Body of pancreas (tissue), 4 donors: ENCODE measurements at regions not wholly inside any gene's neighbourhood (a gene's known extent, or its start where the extent isn't known, plus 50 kb on each side); places are given as distances from the start of the nearest gene placed in this dataset.
A peak's percentile ranks its signal among the peaks of the same experiment; 100 is the strongest.

Experiments used
- ATAC-seq: fragments of 150-250 bp; one replicate; pipeline ENCODE4 v1.9.1; 2016
- DNase-seq, 4 donors: peaks; one replicate each; pipeline ENCODE4 v3.0.0-alpha.2; 2019
- H3K27ac ChIP-seq, 4 donors: fragments of 200-600 bp; sonication (generic); 1 replicate in 3 of 4; 2 replicates in 1 of 4; pipeline versions ENCODE4 v1.5.1 to v1.6.1; 2016 to 2019; ENCODE audit warnings: mild to moderate bottlenecking in 1 of 4, mixed read lengths in 1 of 4, moderate library complexity in 1 of 4
- H3K27me3 ChIP-seq, 2 donors: fragments of 200-600 bp; sonication (generic); one replicate each; pipeline ENCODE4 v1.6.0; 2016; ENCODE audit warnings: mild to moderate bottlenecking in 1 of 2
- H3K36me3 ChIP-seq, 2 donors: fragments of 200-600 bp; sonication (generic); replicated peaks in 1 of 2; 2 replicates each; pipeline ENCODE4 v1.5.1; 2016; ENCODE audit warnings: low read depth in 2 of 2; ENCODE audit not compliant: insufficient read depth in 1 of 2
- H3K4me1 ChIP-seq: fragments of 200-600 bp; sonication (generic); one replicate; pipeline ENCODE4 v1.6.0; 2016
- H3K4me3 ChIP-seq, 2 donors: fragments of 200-600 bp; sonication (generic); 1 replicate in 1 of 2; 2 replicates in 1 of 2; pipeline ENCODE4 v1.5.1; 2016 to 2019
- H3K9me3 ChIP-seq, 3 donors: fragments of 200-600 bp; sonication (generic); 1 replicate in 2 of 3; 2 replicates in 1 of 3; pipeline ENCODE4 v1.5.1; 2016
- POLR2A ChIP-seq, 3 donors: fragments of 450-650 bp; IDR thresholded peaks; one replicate each; pipeline ENCODE4 v1.6.1; 2016; ENCODE audit warnings: antibody characterized with exemption in 3 of 3, mild to moderate bottlenecking in 2 of 3
- WGBS, 2 donors: methylation state at CpG; one replicate each; pipeline ENCODE4 v1.1.5; 2017; 5-methylcytosine and 5-hydroxymethylcytosine counted together
- intact Hi-C: fragments of 100-400 bp; cut with DNase I; formaldehyde crosslinking; loops from one replicate; pipeline ENCODE4 v1.15.1; 2023
- TF ChIP-seq, protein P1 (sequence below), 7 experiments: fragments of 450-650 bp in 4 of 7; fragments of 200-600 bp in 3 of 7; sonication (generic) in 3 of 7; IDR thresholded peaks; one replicate each; pipeline ENCODE4 v1.5.1; 2016 to 2019; ENCODE audit warnings: antibody characterized with exemption in 7 of 7

DNA sequence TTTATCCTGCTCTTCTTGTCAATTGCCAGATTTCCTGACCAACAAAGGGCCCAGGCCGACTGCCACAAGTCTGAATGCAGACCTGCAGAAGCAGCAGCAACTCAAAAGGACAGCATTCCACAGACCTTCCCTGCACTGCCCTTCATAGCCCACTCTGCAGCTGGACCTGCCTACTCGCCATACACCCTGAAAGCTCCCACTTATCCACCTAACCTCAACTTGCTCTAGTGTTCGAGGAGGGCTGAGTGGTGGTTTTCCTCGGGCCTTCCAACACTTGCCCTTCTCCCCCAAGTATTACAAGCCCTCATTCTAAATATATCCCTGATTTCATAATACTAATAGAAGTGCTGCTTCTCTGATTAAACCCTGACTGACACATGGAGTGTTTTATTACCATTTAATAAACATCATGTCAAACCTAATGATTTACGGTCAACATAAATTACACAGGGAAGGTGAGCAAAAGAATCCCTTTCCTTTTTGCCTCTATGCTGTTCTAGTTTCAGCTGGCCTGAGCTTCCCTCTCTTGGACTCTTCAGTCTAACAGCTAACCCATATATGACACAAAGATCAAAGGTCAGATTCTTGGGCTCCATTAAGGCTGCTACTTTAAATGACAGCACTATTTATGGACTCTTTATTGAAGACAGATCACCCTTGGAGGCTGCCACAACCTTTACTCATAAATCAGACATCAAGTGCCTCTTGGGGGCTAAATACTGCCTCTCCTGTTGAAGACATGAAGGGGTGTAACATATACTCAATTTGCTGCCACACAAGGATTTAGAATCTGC, 1546.9 kb upstream of the TMEM132C start:
- intact Hi-C loops: no loop called here
- WGBS, 2 donors: 51 to 65% methylated on average over 5 of the region's 5 CpGs
- no peak for TF ChIP-seq POLR2A (IDR thresholded peaks at IDR 0.05)
- TF ChIP-seq, protein P1, sequence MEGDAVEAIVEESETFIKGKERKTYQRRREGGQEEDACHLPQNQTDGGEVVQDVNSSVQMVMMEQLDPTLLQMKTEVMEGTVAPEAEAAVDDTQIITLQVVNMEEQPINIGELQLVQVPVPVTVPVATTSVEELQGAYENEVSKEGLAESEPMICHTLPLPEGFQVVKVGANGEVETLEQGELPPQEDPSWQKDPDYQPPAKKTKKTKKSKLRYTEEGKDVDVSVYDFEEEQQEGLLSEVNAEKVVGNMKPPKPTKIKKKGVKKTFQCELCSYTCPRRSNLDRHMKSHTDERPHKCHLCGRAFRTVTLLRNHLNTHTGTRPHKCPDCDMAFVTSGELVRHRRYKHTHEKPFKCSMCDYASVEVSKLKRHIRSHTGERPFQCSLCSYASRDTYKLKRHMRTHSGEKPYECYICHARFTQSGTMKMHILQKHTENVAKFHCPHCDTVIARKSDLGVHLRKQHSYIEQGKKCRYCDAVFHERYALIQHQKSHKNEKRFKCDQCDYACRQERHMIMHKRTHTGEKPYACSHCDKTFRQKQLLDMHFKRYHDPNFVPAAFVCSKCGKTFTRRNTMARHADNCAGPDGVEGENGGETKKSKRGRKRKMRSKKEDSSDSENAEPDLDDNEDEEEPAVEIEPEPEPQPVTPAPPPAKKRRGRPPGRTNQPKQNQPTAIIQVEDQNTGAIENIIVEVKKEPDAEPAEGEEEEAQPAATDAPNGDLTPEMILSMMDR (IDR thresholded peaks at IDR 0.05): no peak
- Histone ChIP-seq H3K36me3 (no peaks in the 10 kb centered on the region), H3K27ac (no peak overlapping the region), H3K4me1 (no peaks in the 10 kb centered on the region), H3K9me3 (no peaks in the 10 kb centered on the region), H3K4me3 (no peak overlapping the region), H3K27me3 (no peaks in the 10 kb centered on the region)
- DNase-seq: no peak
- no peak for ATAC-seq

DNA sequence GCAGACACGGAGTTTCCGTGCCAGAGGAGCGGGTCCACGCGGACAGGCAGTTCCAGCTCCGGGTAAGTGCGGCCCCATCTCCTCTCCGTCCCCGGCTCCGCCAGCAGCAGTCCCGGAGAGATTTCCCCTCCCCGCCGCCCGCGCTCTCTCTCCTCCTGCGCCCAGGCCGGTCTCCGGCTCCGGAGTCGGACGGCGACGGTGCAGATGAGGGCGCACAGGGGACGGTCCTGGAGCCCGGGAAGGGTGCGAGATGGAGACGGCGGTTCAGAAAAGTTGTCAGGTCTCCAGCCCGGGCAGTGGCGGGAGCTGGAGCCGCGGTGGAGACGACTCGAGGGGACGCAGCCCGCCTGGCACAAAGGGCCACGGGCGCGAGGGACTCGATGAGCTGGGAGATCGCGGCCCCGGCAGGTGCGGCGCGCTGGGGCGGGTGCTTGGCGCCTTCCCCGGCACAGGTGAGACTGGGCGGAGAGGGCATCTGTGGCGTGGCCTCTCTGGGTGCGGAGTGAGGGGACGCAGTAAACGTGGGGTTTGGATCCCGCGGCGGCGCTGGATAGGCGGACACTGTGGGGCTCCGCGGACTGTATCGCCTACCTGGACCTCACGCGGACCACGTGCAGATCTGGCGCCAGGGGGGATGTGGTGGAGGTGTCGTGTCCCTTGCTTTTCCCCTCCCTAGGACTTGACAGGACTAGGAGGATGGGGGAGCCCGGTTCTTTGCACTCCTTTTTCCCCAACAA, 1540.3 kb upstream of the TMEM132C start:
- WGBS, 2 donors: 3% methylated on average over 69 of the region's 69 CpGs; no CpG with 5 or more reads in 1 of the 2 donors
- intact Hi-C loops: no loop called here
- Histone ChIP-seq H3K27ac (no peak overlapping the region), H3K36me3 (no peaks in the 10 kb centered on the region), H3K27me3 (peaks cover 0 to 16% of the 10 kb centered on the region in 2 donors), H3K4me3 (no peak overlapping the region), H3K9me3 (no peaks in the 10 kb centered on the region), H3K4me1 (peaks cover 17% of the 10 kb centered on the region)
- TF ChIP-seq, protein P1 (IDR thresholded peaks at IDR 0.05): no peak
- TF ChIP-seq POLR2A (IDR thresholded peaks at IDR 0.05): no peak
- ATAC-seq: no peak
- DNase-seq: peak in 1 of 4 donors; percentile 6

DNA sequence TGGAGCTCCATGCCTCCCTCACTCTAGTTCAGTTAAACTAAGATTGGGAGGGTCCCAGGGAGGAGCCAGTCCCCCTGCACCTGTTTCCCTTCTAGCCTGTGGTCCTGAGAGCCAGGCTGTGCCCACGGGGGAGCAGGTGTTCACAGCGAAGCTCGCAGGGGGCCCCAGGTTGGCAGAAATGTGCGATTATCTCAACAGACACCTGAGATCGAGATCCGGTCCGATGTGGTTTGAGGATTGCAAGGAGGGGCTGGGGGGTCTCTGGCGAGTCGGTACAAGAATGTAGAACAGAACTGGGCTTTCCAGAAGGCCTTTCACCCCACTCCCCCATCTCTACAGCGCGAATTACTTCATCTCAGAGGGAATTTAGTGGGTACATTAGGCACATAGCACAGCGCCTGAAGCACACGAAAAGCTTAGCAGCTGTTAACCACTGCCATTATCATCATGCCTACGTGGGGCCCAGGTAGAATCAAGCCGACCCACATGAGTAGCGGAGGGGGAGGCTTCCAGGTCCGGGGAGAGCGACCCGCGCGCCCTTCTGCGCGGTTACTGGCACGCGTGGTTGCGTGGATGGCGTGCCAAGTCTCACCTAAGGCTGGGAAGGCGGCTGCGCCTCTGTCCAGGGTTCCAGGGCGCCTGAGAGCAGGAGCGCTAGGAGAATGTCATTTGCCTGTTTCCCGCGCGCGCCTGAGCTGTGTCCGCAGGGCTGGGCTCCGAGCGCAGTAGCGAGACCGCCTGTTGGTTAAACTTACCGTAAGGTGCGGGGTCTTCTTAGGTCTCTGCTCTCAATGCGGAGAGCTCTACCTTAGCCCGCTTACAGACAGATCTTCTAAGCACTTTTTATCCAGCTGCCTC, 1539.5 kb upstream of the TMEM132C start:
- DNase-seq: peak in 1 of 4 donors; percentile 8
- no peak for ATAC-seq
- Histone ChIP-seq H3K4me3 (no peak overlapping the region), H3K27ac (no peak overlapping the region), H3K9me3 (no peaks in the 10 kb centered on the region), H3K36me3 (no peaks in the 10 kb centered on the region), H3K27me3 (peaks cover 0 to 16% of the 10 kb centered on the region in 2 donors), H3K4me1 (peaks cover 17% of the 10 kb centered on the region)
- TF ChIP-seq POLR2A (IDR thresholded peaks at IDR 0.05): no peak
- TF ChIP-seq, protein P1 (IDR thresholded peaks at IDR 0.05): no peak
- WGBS, 2 donors: 4 to 14% methylated on average over 16 to 44 of the region's 44 CpGs
- intact Hi-C loops: no loop called here

DNA sequence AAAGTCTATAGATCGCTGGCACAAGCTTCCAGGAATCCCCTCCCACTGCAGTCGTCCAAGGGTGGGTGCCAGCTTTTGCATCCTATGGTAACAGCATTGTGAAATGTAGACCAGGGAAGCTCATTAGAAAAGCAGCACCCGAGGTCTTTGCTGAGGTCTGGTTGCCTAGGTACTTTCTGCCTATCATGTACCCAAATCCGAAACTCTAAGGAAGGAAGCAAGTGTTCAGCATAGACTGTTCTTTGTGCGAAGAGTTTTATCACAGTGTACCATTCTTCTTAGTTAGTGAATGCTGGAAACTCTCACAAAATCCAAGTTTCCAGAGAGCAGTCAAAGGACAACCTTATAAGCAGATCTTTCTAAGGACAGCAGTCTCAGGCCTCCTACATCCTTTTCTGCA, 1532.7 kb upstream of the TMEM132C start:
- DNase-seq (no peak), ATAC-seq (no peak)
- 60 to 64% methylated on average over 5 of the region's 5 CpGs for WGBS, 2 donors
- Histone ChIP-seq H3K9me3 (no peaks in the 10 kb centered on the region), H3K4me3 (no peak overlapping the region), H3K27me3 (no peaks in the 10 kb centered on the region), H3K27ac (no peak overlapping the region), H3K36me3 (no peaks in the 10 kb centered on the region), H3K4me1 (no peaks in the 10 kb centered on the region)
- TF ChIP-seq POLR2A (IDR thresholded peaks at IDR 0.05): no peak
- TF ChIP-seq, protein P1 (IDR thresholded peaks at IDR 0.05): no peak
- intact Hi-C loops: no loop called here
